ENCODE measurements at regions not wholly inside any gene's neighbourhood (a gene's known extent, or its start where the extent isn't known, plus 50 kb on each side); places are given as distances from the start of the nearest gene placed in this dataset.

- Histone ChIP-seq H3K9me3 (ENCODE audit: severe bottlenecking) (no peaks in the 10 kb centered on the region), H3K36me3 (ENCODE audit: low read depth) (no peaks in the 10 kb centered on the region), H3K27me3 (ENCODE audit: insufficient read depth, poor library complexity, severe bottlenecking) (no peaks in the 10 kb centered on the region), H3K4me3 (ENCODE audit: severe bottlenecking) (no peak overlapping the region), H3K4me1 (ENCODE audit: insufficient read depth, poor library complexity, severe bottlenecking) (peaks cover 5% of the 10 kb centered on the region), H3K27ac (ENCODE audit: poor library complexity, severe bottlenecking) (no peak overlapping the region)
- DNase-seq (ENCODE audit: low spot score) (no peak), ATAC-seq (ENCODE audit: low read depth) (no peak)
- no peak for TF ChIP-seq CTCF (IDR thresholded peaks at IDR 0.05; ENCODE audit: poor library complexity, severe bottlenecking)
These were observed 140.3 kb downstream of the CEP57L1 start for GRCh38 chr6:109235481-109236038.

- Histone ChIP-seq H3K27ac (ENCODE audit: poor library complexity, severe bottlenecking) (no peak overlapping the region), H3K4me3 (ENCODE audit: severe bottlenecking) (no peak overlapping the region), H3K27me3 (ENCODE audit: insufficient read depth, poor library complexity, severe bottlenecking) (no peaks in the 10 kb centered on the region), H3K36me3 (ENCODE audit: low read depth) (no peaks in the 10 kb centered on the region), H3K9me3 (ENCODE audit: severe bottlenecking) (no peaks in the 10 kb centered on the region), H3K4me1 (ENCODE audit: insufficient read depth, poor library complexity, severe bottlenecking) (no peaks in the 10 kb centered on the region)
- DNase-seq (ENCODE audit: low spot score) (no peak), ATAC-seq (ENCODE audit: low read depth) (no peak)
- no peak for TF ChIP-seq CTCF (IDR thresholded peaks at IDR 0.05; ENCODE audit: poor library complexity, severe bottlenecking)
These were observed 135.1 kb downstream of the CEP57L1 start for GRCh38 chr6:109230453-109230852.

- no peak for DNase-seq (ENCODE audit: low spot score)
These were observed 134.2 kb downstream of the CEP57L1 start for GRCh38 chr6:109229536-109229935.

GRCh38 chr6:109227646-109228045 is 132.3 kb downstream of the CEP57L1 start:
- ATAC-seq (ENCODE audit: low read depth), result no peak

More at GRCh38 chr6:109229536-109229935, 134.2 kb downstream of the CEP57L1 start:
- H3K27ac ChIP-seq (ENCODE audit: poor library complexity, severe bottlenecking), result no peak overlapping the region
- ATAC-seq (ENCODE audit: low read depth), result peak; percentile 93
- TF ChIP-seq CTCF (IDR thresholded peaks at IDR 0.05; ENCODE audit: poor library complexity, severe bottlenecking), result no peak
- no peaks in the 10 kb centered on the region for H3K27me3 ChIP-seq (ENCODE audit: insufficient read depth, poor library complexity, severe bottlenecking)
- no peaks in the 10 kb centered on the region for H3K36me3 ChIP-seq (ENCODE audit: low read depth)
- H3K4me3 ChIP-seq (ENCODE audit: severe bottlenecking), result no peak overlapping the region
- no peaks in the 10 kb centered on the region for H3K9me3 ChIP-seq (ENCODE audit: severe bottlenecking)
- H3K4me1 ChIP-seq (ENCODE audit: insufficient read depth, poor library complexity, severe bottlenecking), result no peaks in the 10 kb centered on the region

More at GRCh38 chr6:109227646-109228045, 132.3 kb downstream of the CEP57L1 start:
- Histone ChIP-seq H3K4me1 (ENCODE audit: insufficient read depth, poor library complexity, severe bottlenecking) (no peaks in the 10 kb centered on the region), H3K36me3 (ENCODE audit: low read depth) (no peaks in the 10 kb centered on the region), H3K4me3 (ENCODE audit: severe bottlenecking) (no peak overlapping the region), H3K9me3 (ENCODE audit: severe bottlenecking) (no peaks in the 10 kb centered on the region), H3K27me3 (ENCODE audit: insufficient read depth, poor library complexity, severe bottlenecking) (no peaks in the 10 kb centered on the region), H3K27ac (ENCODE audit: poor library complexity, severe bottlenecking) (no peak overlapping the region)
- no peak for DNase-seq (ENCODE audit: low spot score)
- no peak for TF ChIP-seq CTCF (IDR thresholded peaks at IDR 0.05; ENCODE audit: poor library complexity, severe bottlenecking)

Measured in RWPE2 (cell line).